ENCODE measurements at regions not wholly inside any gene's neighbourhood (a gene's known extent, or its start where the extent isn't known, plus 50 kb on each side); places are given as distances from the start of the nearest gene placed in this dataset.

DNA sequence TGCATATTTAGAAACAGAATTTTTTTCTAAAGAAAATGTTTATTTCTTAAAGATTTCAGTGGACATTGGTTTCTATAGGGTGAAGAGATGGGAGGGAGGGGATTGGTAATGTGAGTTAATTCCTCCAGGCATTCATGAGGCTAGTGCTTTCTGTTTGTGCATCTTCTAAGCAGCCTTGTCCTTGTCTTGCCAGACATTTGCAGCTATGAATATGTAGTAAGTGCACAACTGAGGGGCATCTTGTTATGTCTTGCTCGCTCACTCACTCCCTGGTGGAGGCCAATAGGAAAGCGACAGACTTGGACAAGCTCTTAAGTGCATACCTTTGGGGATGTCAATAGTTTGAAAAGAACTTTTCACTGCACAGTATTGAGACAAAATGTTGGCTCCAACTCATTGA is 92.5 kb upstream of the ATP10A start:
- no peaks in the 10 kb centered on the region for H3K27me3 ChIP-seq (replicated peaks; ENCODE audit: control insufficient read depth, insufficient read depth, low read length)
- H3K9me3 Mint-ChIP-seq (ENCODE audit: unreplicated experiment) = peaks cover 16% of the 10 kb centered on the region
- TF ChIP-seq, protein P1, sequence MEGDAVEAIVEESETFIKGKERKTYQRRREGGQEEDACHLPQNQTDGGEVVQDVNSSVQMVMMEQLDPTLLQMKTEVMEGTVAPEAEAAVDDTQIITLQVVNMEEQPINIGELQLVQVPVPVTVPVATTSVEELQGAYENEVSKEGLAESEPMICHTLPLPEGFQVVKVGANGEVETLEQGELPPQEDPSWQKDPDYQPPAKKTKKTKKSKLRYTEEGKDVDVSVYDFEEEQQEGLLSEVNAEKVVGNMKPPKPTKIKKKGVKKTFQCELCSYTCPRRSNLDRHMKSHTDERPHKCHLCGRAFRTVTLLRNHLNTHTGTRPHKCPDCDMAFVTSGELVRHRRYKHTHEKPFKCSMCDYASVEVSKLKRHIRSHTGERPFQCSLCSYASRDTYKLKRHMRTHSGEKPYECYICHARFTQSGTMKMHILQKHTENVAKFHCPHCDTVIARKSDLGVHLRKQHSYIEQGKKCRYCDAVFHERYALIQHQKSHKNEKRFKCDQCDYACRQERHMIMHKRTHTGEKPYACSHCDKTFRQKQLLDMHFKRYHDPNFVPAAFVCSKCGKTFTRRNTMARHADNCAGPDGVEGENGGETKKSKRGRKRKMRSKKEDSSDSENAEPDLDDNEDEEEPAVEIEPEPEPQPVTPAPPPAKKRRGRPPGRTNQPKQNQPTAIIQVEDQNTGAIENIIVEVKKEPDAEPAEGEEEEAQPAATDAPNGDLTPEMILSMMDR (IDR thresholded peaks at IDR 0.05; ENCODE audit: insufficient read depth in 1 of 2, low read depth in 1 of 2, low read length in 1 of 2, severe bottlenecking in 1 of 2, unreplicated experiment in 1 of 2) = no peak
- no peaks in the 10 kb centered on the region for H3K36me3 ChIP-seq (ENCODE audit: control insufficient read depth, insufficient read depth, low read length)
- BruUV-seq (replicated peaks) = no TSS peak
- DNase-seq = no peak
- H3K9me3 ChIP-seq = 0 out of 2 replicates have a peak, but pooled peaks cover 6% of the 10 kb centered on the region
- no peaks in the 10 kb centered on the region for H3K36me3 Mint-ChIP-seq (ENCODE audit: insufficient read depth, unreplicated experiment)
- POLR2A ChIA-PET = no interaction called here
- CTCF ChIA-PET = interaction anchor here (0.6 kb wide), 2 partner anchors 447 to 450 kb away, joined by 3 read pairs; no protein-coding TSS in a partner anchor
- H3K27me3 Mint-ChIP-seq (ENCODE audit: insufficient read depth, unreplicated experiment) = peaks cover 8% of the 10 kb centered on the region
- no peaks in the 10 kb centered on the region for H3K4me1 ChIP-seq
- no peak overlapping the region for H3K4me3 Mint-ChIP-seq (ENCODE audit: unreplicated experiment)
- no peak overlapping the region for H3K27ac Mint-ChIP-seq (ENCODE audit: unreplicated experiment)
- no peaks in the 10 kb centered on the region for H3K4me1 Mint-ChIP-seq (ENCODE audit: low read depth, unreplicated experiment)
- intact Hi-C loops (cut with micrococcal nuclease; ENCODE audit: unreplicated experiment) = loop anchor here (10.0 kb wide), 1 partner anchor 69 kb away; no protein-coding TSS in a partner anchor
- H3K4me3 ChIP-seq (ENCODE audit: low read depth, low read length) = no peak overlapping the region

DNA sequence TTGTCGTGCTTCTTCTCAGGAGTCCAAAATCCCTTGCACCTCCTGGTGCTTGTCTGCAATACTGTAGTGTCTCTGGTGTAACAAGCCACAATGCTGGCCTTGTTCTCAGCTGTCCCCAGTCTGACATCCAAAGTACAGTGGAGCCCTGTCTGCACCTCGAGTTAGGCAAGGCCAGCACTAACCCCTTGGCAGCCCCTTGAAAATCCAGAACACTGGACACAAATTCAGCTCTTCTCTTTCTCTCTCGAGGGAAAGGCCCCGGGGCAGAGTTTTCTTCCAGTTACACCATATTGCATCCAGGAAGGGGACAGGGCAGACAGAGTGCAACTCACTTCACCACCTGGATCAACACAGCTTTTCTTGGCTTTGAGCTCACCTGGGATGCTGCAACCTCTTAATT is 91.3 kb upstream of the ATP10A start:
- no peak for DNase-seq
- 0 out of 2 replicates have a peak, but pooled peaks cover 6% of the 10 kb centered on the region for H3K9me3 ChIP-seq
- ChIA-PET POLR2A (no interaction called here), CTCF (no interaction called here)
- no peaks in the 10 kb centered on the region for H3K36me3 ChIP-seq (ENCODE audit: control insufficient read depth, insufficient read depth, low read length)
- Mint-ChIP-seq H3K36me3 (ENCODE audit: insufficient read depth, unreplicated experiment) (no peaks in the 10 kb centered on the region), H3K4me3 (ENCODE audit: unreplicated experiment) (no peak overlapping the region), H3K9me3 (ENCODE audit: unreplicated experiment) (peaks cover 16% of the 10 kb centered on the region), H3K27me3 (ENCODE audit: insufficient read depth, unreplicated experiment) (peaks cover 4% of the 10 kb centered on the region), H3K27ac (ENCODE audit: unreplicated experiment) (no peak overlapping the region), H3K4me1 (ENCODE audit: low read depth, unreplicated experiment) (no peaks in the 10 kb centered on the region)
- no TSS peak for BruUV-seq (replicated peaks)
- TF ChIP-seq, protein P1 (IDR thresholded peaks at IDR 0.05; ENCODE audit: insufficient read depth in 1 of 2, low read depth in 1 of 2, low read length in 1 of 2, severe bottlenecking in 1 of 2, unreplicated experiment in 1 of 2) = no peak
- H3K4me3 ChIP-seq (ENCODE audit: low read depth, low read length) = no peak overlapping the region
- no peaks in the 10 kb centered on the region for H3K27me3 ChIP-seq (replicated peaks; ENCODE audit: control insufficient read depth, insufficient read depth, low read length)
- H3K4me1 ChIP-seq = no peaks in the 10 kb centered on the region
- intact Hi-C loops (cut with micrococcal nuclease; ENCODE audit: unreplicated experiment) = loop anchor here (10.0 kb wide), 1 partner anchor 70 kb away; no protein-coding TSS in a partner anchor

DNA sequence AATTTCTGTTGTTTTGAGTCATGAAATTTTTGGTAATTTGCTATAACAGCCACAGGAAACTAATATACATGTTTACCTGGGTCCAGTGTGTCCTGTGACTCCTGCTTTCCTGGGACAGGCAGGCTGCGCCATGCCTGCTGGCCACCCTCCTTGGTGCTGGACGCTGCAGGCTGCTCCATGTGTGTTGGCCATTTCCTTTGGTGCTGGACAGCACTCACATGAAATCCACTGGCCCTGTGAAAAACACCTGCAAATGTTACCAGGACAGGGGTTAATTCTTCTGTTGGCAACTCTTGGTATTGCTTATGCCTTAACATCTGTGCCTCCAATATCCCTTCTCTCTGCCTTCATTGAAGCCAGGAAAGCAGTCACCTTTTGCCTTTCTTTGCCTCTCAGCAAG is 86.9 kb upstream of the ATP10A start:
- no peak for DNase-seq
- H3K27me3 ChIP-seq (replicated peaks; ENCODE audit: control insufficient read depth, insufficient read depth, low read length) = no peaks in the 10 kb centered on the region
- H3K9me3 Mint-ChIP-seq (ENCODE audit: unreplicated experiment) = peaks cover 16% of the 10 kb centered on the region
- no peaks in the 10 kb centered on the region for H3K36me3 Mint-ChIP-seq (ENCODE audit: insufficient read depth, unreplicated experiment)
- H3K27ac Mint-ChIP-seq (ENCODE audit: unreplicated experiment) = no peak overlapping the region
- no TSS peak for BruUV-seq (replicated peaks)
- TF ChIP-seq, protein P1 (IDR thresholded peaks at IDR 0.05; ENCODE audit: insufficient read depth in 1 of 2, low read depth in 1 of 2, low read length in 1 of 2, severe bottlenecking in 1 of 2, unreplicated experiment in 1 of 2) = no peak
- H3K4me1 ChIP-seq = no peaks in the 10 kb centered on the region
- H3K36me3 ChIP-seq (ENCODE audit: control insufficient read depth, insufficient read depth, low read length) = no peaks in the 10 kb centered on the region
- ChIA-PET POLR2A (no interaction called here), CTCF (no interaction called here)
- H3K4me3 Mint-ChIP-seq (ENCODE audit: unreplicated experiment) = no peak overlapping the region
- H3K4me3 ChIP-seq (ENCODE audit: low read depth, low read length) = no peak overlapping the region
- H3K4me1 Mint-ChIP-seq (ENCODE audit: low read depth, unreplicated experiment) = no peaks in the 10 kb centered on the region
- H3K27me3 Mint-ChIP-seq (ENCODE audit: insufficient read depth, unreplicated experiment) = peaks cover 4% of the 10 kb centered on the region
- H3K9me3 ChIP-seq = 0 out of 2 replicates have a peak, but pooled peaks cover 6% of the 10 kb centered on the region
- intact Hi-C loops (cut with micrococcal nuclease; ENCODE audit: unreplicated experiment) = loop anchor here (10.0 kb wide), 1 partner anchor 75 kb away; no protein-coding TSS in a partner anchor

All from Caco-2 (cell line).